ENCODE measurements at regions not wholly inside any gene's neighbourhood (a gene's known extent, or its start where the extent isn't known, plus 50 kb on each side); places are given as distances from the start of the nearest gene placed in this dataset.

DNA sequence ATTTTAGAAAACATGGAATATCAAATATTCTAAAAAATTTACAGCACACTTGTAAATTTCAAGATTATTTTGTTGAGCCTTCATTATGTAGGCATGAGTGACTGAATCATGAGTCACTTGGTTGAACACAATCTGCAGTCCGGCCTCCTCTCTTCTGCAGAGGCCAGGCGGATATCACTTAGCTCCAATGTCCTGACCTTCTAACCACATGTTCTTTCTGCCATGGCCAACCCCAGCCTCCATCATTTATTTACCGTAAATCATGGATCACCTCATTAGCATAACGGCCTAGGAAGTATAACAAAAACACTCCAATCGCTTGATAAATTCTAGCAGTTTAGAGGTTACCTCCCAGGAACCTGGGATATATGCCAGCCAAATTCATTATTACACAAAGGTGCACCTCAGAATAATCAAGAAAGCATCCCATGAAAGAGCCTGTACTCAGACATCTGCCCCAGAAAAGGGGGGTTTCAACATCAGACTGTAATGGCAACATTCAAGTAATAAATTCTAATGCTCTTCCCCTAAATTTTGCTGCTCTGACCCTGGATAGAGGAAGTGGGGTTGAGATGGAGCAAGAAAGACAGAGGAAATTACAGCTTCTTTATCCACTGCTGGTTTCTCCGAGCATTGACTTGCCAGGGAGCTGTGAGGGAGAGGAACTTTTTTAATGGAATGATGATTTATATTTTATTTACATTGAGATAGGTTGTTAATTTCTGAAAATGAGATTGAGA, 2153.6 kb upstream of the AGA start:
- POLR2A ChIA-PET (ENCODE audit: unreplicated experiment) = no interaction called here
- Histone ChIP-seq H3K4me1 (ENCODE audit: control insufficient read depth, insufficient read depth, low read length) (peaks cover 6% of the 10 kb centered on the region), H2BK120ac (ENCODE audit: low read depth, low read length) (peak overlapping the region; percentile 26), H3K23ac (ENCODE audit: low read depth, low read length) (peak overlapping the region; percentile 61), H2BK20ac (ENCODE audit: low read depth, low read length) (peak overlapping the region; percentile 44), H3K9me3 (ENCODE audit: control insufficient read depth, insufficient read depth, low read length) (no peaks in the 10 kb centered on the region), H2AK9ac (replicated peaks; ENCODE audit: low read depth, low read length, poor library complexity) (no peak overlapping the region), H4K20me1 (ENCODE audit: insufficient read depth, low read length) (no peaks in the 10 kb centered on the region), H2BK5ac (ENCODE audit: low read depth, low read length, poor library complexity, severe bottlenecking) (peak overlapping the region; percentile 69), H2BK15ac (ENCODE audit: low read depth, low read length) (0 out of 3 replicates have a peak overlapping the region, but pooled peaks have one; percentile 0), H3K9me1 (ENCODE audit: insufficient read depth, low read length) (no peaks in the 10 kb centered on the region; the same call in 1 of the 2 replicates), H2AFZ (replicated peaks; ENCODE audit: low read length, poor library complexity) (no peak overlapping the region), H3K36me3 (ENCODE audit: control insufficient read depth, insufficient read depth, low read length) (no peaks in the 10 kb centered on the region), H3K27me3 (ENCODE audit: control insufficient read depth, insufficient read depth, low read length) (no peaks in the 10 kb centered on the region), H4K91ac (ENCODE audit: insufficient read depth, low read depth, low read length) (peak overlapping the region; percentile 13; the same call in 1 of the 2 replicates), H3K27ac (ENCODE audit: insufficient read depth, low read length) (no peak overlapping the region; the same call in 1 of the 2 replicates), H2AK5ac (ENCODE audit: low read depth, low read length) (0 out of 2 replicates have a peak overlapping the region, but pooled peaks have one; percentile 5), H3K4me2 (ENCODE audit: low read depth, low read length) (no peak overlapping the region; the same call in 1 of the 2 replicates), H3K18ac (ENCODE audit: low read depth, low read length) (peak overlapping the region; percentile 54; the same call in 1 of the 2 replicates), H3K14ac (replicated peaks; ENCODE audit: low read depth, low read length) (0 out of 2 replicates have a peak overlapping the region, but pooled peaks have one; percentile 23), H3K4me3 (ENCODE audit: insufficient read depth, low read depth, low read length) (no peak overlapping the region), H3K79me1 (ENCODE audit: low read depth in 1 of 2, low read length in 2 of 2) (no peaks in the 10 kb centered on the region), H4K5ac (ENCODE audit: low read depth, low read length) (no peak overlapping the region; the same call in 1 of the 2 replicates), H3K4ac (ENCODE audit: low read depth, low read length) (peak overlapping the region; percentile 29; the same call in 1 of the 2 replicates), H4K8ac (ENCODE audit: low read depth in 2 of 2, low read length in 2 of 2) (peak overlapping the region; percentile 25 to 50), H3K9ac (ENCODE audit: low read depth, low read length) (no peak overlapping the region), H3K56ac (ENCODE audit: extremely low read depth, insufficient read depth, low read length) (peak overlapping the region; percentile 44; the same call in 1 of the 2 replicates)
- ATAC-seq (ENCODE audit: low read depth) (peak; percentile 92), DNase-seq (peak; percentile 95)
- in situ Hi-C loops (cut with MboI; ENCODE audit: low sequenced_read_pairs) (no loop called here), dilution Hi-C loops (cut with HindIII; ENCODE audit: low sequenced_read_pairs, unreplicated experiment) (no loop called here), intact Hi-C loops (cut with micrococcal nuclease) (no loop called here)
- TF ChIP-seq, protein P1, sequence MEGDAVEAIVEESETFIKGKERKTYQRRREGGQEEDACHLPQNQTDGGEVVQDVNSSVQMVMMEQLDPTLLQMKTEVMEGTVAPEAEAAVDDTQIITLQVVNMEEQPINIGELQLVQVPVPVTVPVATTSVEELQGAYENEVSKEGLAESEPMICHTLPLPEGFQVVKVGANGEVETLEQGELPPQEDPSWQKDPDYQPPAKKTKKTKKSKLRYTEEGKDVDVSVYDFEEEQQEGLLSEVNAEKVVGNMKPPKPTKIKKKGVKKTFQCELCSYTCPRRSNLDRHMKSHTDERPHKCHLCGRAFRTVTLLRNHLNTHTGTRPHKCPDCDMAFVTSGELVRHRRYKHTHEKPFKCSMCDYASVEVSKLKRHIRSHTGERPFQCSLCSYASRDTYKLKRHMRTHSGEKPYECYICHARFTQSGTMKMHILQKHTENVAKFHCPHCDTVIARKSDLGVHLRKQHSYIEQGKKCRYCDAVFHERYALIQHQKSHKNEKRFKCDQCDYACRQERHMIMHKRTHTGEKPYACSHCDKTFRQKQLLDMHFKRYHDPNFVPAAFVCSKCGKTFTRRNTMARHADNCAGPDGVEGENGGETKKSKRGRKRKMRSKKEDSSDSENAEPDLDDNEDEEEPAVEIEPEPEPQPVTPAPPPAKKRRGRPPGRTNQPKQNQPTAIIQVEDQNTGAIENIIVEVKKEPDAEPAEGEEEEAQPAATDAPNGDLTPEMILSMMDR (conservative IDR thresholded peaks at IDR 0.05; ENCODE audit: low read depth, low read length) = no peak
- TF ChIP-seq FOS (IDR thresholded peaks at IDR 0.05; ENCODE audit: low read depth, low read length) (peak; percentile 66), BHLHE40 (IDR thresholded peaks at IDR 0.05; ENCODE audit: low read depth, low read length) (0 out of 2 replicates have a peak, but pooled peaks have one; percentile 15)
- 7% methylated on average over 3 of the region's 6 CpGs; no CpG with 5 or more reads in 1 of the 2 experiments for WGBS, 2 experiments (ENCODE audit: extremely low coverage in 2 of 2, insufficient read length in 1 of 2)
- CTCF ChIA-PET = interaction anchor here (1.0 to 1.5 kb wide), 2 partner anchors 9 to 15 kb away, joined by 4 to 5 read pairs; no protein-coding TSS in a partner anchor
- no TSS peak for BruUV-seq (replicated peaks)

All from IMR-90 (cell line).